B cell (primary cell): ENCODE measurements at regions not wholly inside any gene's neighbourhood (a gene's known extent, or its start where the extent isn't known, plus 50 kb on each side); places are given as distances from the start of the nearest gene placed in this dataset.

Experiments
- EZH2 ChIP-seq: IDR thresholded peaks from 2 replicates; pipeline ENCODE4 v1.6.1; 2012; ENCODE audit warnings: borderline replicate concordance, low read depth, mild to moderate bottlenecking, moderate library complexity, low read length; ENCODE audit not compliant: insufficient read depth, poor library complexity, severe bottlenecking
- TF ChIP-seq, protein P1 (sequence below): fragments of 200-600 bp; IDR thresholded peaks from one replicate; pipeline ENCODE4 v1.8.0; 2022; ENCODE audit warnings: antibody characterized with exemption, mild to moderate bottlenecking

- TF ChIP-seq, protein P1, sequence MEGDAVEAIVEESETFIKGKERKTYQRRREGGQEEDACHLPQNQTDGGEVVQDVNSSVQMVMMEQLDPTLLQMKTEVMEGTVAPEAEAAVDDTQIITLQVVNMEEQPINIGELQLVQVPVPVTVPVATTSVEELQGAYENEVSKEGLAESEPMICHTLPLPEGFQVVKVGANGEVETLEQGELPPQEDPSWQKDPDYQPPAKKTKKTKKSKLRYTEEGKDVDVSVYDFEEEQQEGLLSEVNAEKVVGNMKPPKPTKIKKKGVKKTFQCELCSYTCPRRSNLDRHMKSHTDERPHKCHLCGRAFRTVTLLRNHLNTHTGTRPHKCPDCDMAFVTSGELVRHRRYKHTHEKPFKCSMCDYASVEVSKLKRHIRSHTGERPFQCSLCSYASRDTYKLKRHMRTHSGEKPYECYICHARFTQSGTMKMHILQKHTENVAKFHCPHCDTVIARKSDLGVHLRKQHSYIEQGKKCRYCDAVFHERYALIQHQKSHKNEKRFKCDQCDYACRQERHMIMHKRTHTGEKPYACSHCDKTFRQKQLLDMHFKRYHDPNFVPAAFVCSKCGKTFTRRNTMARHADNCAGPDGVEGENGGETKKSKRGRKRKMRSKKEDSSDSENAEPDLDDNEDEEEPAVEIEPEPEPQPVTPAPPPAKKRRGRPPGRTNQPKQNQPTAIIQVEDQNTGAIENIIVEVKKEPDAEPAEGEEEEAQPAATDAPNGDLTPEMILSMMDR: no peak
- no peak for TF ChIP-seq EZH2
These were observed 1113.2 kb downstream of the IGSF11 start for GRCh38 chr3:117921411-117921810.
